ENCODE measurements at regions not wholly inside any gene's neighbourhood (a gene's known extent, or its start where the extent isn't known, plus 50 kb on each side); places are given as distances from the start of the nearest gene placed in this dataset.
A peak's percentile ranks its signal among the peaks of the same experiment; 100 is the strongest.
"Not testable (repeated sequence)": the region's sequence is repeated elsewhere in the genome, so short reads cannot be mapped to it uniquely, and the experiment has no call there.

DNA sequence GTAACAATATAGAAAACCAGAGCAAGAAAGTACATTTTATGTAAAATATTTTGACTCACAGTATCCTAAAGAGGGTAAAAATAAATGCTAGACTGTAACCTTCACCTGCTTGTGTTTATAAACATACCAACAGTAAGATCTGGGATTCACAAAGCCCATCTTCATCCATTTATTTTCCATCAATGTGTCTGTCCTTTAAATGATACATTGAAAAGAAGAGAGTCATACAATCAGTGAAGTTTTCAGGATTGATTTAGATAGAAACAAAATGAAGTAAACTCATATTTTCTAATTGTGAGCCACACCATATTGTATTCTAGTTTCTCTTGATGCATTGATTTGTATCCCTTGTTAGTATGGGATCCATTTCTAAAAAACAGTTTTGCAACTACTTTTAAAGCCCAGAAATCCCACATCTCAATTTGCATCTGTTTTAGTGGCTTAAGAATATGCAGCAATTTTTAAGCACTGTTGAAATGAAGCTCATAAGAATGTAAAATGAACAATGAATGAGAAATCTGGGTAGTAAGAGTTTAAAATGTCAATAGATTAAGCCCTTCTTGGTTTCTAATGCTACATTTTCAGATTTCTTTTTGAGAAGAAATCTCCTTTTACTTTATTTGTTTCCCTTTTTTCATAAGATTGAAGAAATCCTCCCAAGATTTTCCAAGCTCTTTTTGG, 548.1 kb upstream of the ADGRL2 start:
- Mint-ChIP-seq H3K27ac (ENCODE audit: unreplicated experiment) (no peak overlapping the region), H3K27me3 (ENCODE audit: low read depth) (peaks cover 8% of the 10 kb centered on the region), H3K9me3 (peaks cover 8% of the 10 kb centered on the region), H3K4me1 (no peaks in the 10 kb centered on the region), H3K4me3 (no peak overlapping the region), H3K36me3 (ENCODE audit: low read depth) (peaks cover 4% of the 10 kb centered on the region)
- DNase-seq (ENCODE audit: low read depth, low spot score): no peak
- TF ChIP-seq CTCF (conservative IDR thresholded peaks at IDR 0.05): no peak

- not testable (repeated sequence) for H3K4me1 Mint-ChIP-seq; H3K27ac Mint-ChIP-seq (ENCODE audit: unreplicated experiment); DNase-seq (ENCODE audit: low read depth, low spot score); H3K36me3 Mint-ChIP-seq (ENCODE audit: low read depth); H3K4me3 Mint-ChIP-seq
- H3K9me3 Mint-ChIP-seq: peaks cover 11% of the 10 kb centered on the region
- peaks cover 13% of the 10 kb centered on the region for H3K27me3 Mint-ChIP-seq (ENCODE audit: low read depth)
Measured at GRCh38 chr1:81250825-81251224, 549.9 kb upstream of the ADGRL2 start.

DNA sequence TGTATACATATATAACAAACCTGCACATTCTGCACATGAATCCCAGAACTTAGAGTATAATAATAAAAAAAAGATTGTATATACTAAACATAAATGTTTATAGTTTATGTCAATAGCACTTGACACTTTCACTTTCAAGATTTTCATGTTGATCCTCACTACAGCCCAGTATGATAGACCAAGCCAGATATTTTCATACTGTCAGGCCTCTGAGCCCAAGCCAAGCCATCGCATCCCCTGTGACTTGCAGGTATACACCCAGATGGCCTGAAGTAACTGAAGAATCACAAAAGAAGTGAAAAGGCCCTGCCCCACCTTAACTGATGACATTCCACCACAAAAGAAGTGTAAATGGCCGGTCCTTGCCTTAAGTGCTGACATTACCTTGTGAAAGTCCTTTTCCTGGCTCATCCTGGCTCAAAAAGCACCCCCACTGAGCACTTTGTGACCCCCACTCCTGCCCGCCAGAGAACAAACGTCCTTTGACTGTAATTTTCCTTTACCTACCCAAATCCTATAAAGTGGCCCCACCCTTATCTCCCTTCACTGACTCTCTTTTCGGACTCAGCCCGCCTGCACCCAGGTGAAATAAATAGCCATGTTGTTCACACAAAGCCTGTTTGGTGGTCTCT, 555.5 kb upstream of the ADGRL2 start:
- not testable (repeated sequence) for H3K4me1 Mint-ChIP-seq; H3K27ac Mint-ChIP-seq (ENCODE audit: unreplicated experiment); H3K4me3 Mint-ChIP-seq; DNase-seq (ENCODE audit: low read depth, low spot score); H3K36me3 Mint-ChIP-seq (ENCODE audit: low read depth)
- peaks cover 13% of the 10 kb centered on the region for H3K9me3 Mint-ChIP-seq
- H3K27me3 Mint-ChIP-seq (ENCODE audit: low read depth): peaks cover 13% of the 10 kb centered on the region

GRCh38 chr1:81244612-81245011, 556.1 kb upstream of the ADGRL2 start:
- H3K36me3 Mint-ChIP-seq (ENCODE audit: low read depth); H3K4me1 Mint-ChIP-seq; H3K27ac Mint-ChIP-seq (ENCODE audit: unreplicated experiment); DNase-seq (ENCODE audit: low read depth, low spot score); H3K4me3 Mint-ChIP-seq: not testable (repeated sequence)
- peaks cover 13% of the 10 kb centered on the region for H3K27me3 Mint-ChIP-seq (ENCODE audit: low read depth)
- H3K9me3 Mint-ChIP-seq: peaks cover 13% of the 10 kb centered on the region

- Mint-ChIP-seq H3K27me3 (ENCODE audit: low read depth) (peaks cover 4% of the 10 kb centered on the region), H3K36me3 (ENCODE audit: low read depth) (peaks cover 2% of the 10 kb centered on the region), H3K4me1 (peaks cover 33% of the 10 kb centered on the region), H3K9me3 (peaks cover 5% of the 10 kb centered on the region), H3K4me3 (no peak overlapping the region), H3K27ac (ENCODE audit: unreplicated experiment) (no peak overlapping the region)
- DNase-seq (ENCODE audit: low read depth, low spot score): no peak
- no peak for TF ChIP-seq CTCF (conservative IDR thresholded peaks at IDR 0.05)
Measured at GRCh38 chr1:81242103-81242502, 558.6 kb upstream of the ADGRL2 start.

DNA sequence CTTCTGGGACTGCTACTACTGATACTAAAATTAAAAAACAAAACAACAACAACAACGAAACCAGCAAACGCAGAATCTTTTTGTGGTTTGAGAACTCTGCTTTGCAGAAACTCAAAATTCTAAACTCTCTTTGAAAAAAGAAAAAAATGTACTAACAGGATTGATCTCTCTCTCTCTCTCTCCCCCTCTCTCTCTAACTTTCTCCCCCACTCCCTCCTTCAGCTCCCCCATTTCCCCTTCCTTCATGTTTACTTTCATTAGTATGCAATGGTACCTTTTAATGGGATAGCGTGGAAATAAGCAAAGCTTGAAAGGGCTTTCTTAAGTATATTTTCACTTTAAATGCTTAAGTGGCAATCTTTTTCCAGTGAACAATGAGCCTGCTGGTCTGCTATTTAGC, 562.6 kb upstream of the ADGRL2 start:
- TF ChIP-seq CTCF (conservative IDR thresholded peaks at IDR 0.05): no peak
- Mint-ChIP-seq H3K27me3 (ENCODE audit: low read depth) (no peaks in the 10 kb centered on the region), H3K4me1 (peaks cover 34% of the 10 kb centered on the region), H3K4me3 (peak overlapping the region; percentile 20), H3K9me3 (no peaks in the 10 kb centered on the region), H3K36me3 (ENCODE audit: low read depth) (no peaks in the 10 kb centered on the region), H3K27ac (ENCODE audit: unreplicated experiment) (no peak overlapping the region)
- DNase-seq (ENCODE audit: low read depth, low spot score): no peak

DNA sequence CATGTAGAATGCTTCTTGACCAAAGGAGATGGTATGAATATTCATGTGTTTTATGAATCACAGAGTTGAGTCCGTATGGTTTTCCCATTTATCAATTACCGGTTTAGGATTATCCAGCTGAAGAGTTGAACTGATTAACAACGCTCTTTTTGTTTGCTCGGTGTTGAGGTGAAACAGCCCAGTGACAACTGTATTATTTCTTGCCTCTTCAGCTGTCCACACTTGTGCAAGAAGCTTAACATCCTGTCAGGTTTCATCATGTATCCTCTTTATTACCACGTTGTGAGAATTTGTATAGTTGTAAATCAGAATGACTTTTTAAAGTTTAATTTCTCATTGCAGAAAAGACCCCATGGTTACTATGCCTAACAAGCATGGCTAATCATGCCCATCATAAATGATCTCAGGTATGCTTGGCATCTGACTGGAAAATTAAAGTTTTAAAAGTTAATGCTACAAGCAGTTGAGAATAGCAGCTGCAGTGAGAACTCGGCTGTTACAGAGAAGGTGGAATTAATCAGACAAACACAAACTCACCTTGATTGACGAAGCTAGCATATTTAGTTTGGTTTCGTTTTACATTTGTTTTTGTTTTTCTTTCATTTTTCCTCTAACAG, 563.2 kb upstream of the ADGRL2 start:
- no peaks in the 10 kb centered on the region for H3K27me3 Mint-ChIP-seq (ENCODE audit: low read depth)
- H3K27ac Mint-ChIP-seq (ENCODE audit: unreplicated experiment): no peak overlapping the region
- peaks cover 34% of the 10 kb centered on the region for H3K4me1 Mint-ChIP-seq
- TF ChIP-seq CTCF (conservative IDR thresholded peaks at IDR 0.05): no peak
- DNase-seq (ENCODE audit: low read depth, low spot score): no peak
- H3K9me3 Mint-ChIP-seq: no peaks in the 10 kb centered on the region
- no peaks in the 10 kb centered on the region for H3K36me3 Mint-ChIP-seq (ENCODE audit: low read depth)
- peak overlapping the region; percentile 20 for H3K4me3 Mint-ChIP-seq
